Neural cell (in vitro differentiated cells): ENCODE measurements at regions not wholly inside any gene's neighbourhood (a gene's known extent, or its start where the extent isn't known, plus 50 kb on each side); places are given as distances from the start of the nearest gene placed in this dataset.
"Not testable (repeated sequence)": the region's sequence is repeated elsewhere in the genome, so short reads cannot be mapped to it uniquely, and the experiment has no call there.

Source experiments
- CTCF ChIP-seq: fragments of 450-650 bp; IDR thresholded peaks from 2 replicates; pipeline ENCODE4 v1.5.1; 2014; ENCODE audit warnings: antibody characterized with exemption, mild to moderate bottlenecking, moderate library complexity; ENCODE audit not compliant: poor library complexity, severe bottlenecking
- EP300 ChIP-seq: fragments of 450-650 bp; conservative IDR thresholded peaks from 2 replicates; pipeline ENCODE4 v1.6.1; 2014; ENCODE audit warnings: antibody characterized with exemption, mild to moderate bottlenecking, moderate library complexity; ENCODE audit not compliant: poor library complexity, severe bottlenecking
- EZH2 ChIP-seq: fragments of 200-600, 300-800 bp; shearing (Covaris generic), sonication (generic); IDR thresholded peaks from 2 replicates; pipeline ENCODE4 v1.6.1; 2014; ENCODE audit warnings: antibody characterized with exemption, low read length, borderline replicate concordance, mild to moderate bottlenecking; ENCODE audit not compliant: insufficient read depth, poor library complexity, severe bottlenecking
- MXI1 ChIP-seq: fragments of 450-650 bp; conservative IDR thresholded peaks from 2 replicates; pipeline ENCODE4 v1.6.1; 2014; ENCODE audit warnings: antibody characterized with exemption, mild to moderate bottlenecking; ENCODE audit not compliant: poor library complexity, severe bottlenecking
- POLR2AphosphoS5 ChIP-seq: IDR thresholded peaks from 2 replicates; pipeline ENCODE4 v1.6.1; 2012
- RAD21 ChIP-seq: fragments of 450-650 bp; conservative IDR thresholded peaks from 2 replicates; pipeline ENCODE4 v1.6.1; 2014; ENCODE audit warnings: antibody characterized with exemption, mild to moderate bottlenecking, moderate library complexity
- REST ChIP-seq: IDR thresholded peaks from 2 replicates; pipeline ENCODE4 v1.6.1; 2012; ENCODE audit warnings: borderline replicate concordance
- SMC3 ChIP-seq: fragments of 450-650 bp; conservative IDR thresholded peaks from 2 replicates; pipeline ENCODE4 v1.6.1; 2014; ENCODE audit warnings: antibody characterized with exemption, mild to moderate bottlenecking, moderate library complexity; ENCODE audit not compliant: poor library complexity
- TAF1 ChIP-seq: IDR thresholded peaks from 2 replicates; pipeline ENCODE4 v1.6.1; 2012; ENCODE audit warnings: low read depth

GRCh38 chrX:98240061-98240460 is 1356.4 kb downstream of the RPA4 start:
- TF ChIP-seq CTCF, REST, POLR2AphosphoS5, RAD21, EZH2, EP300, SMC3, TAF1, MXI1: not testable (repeated sequence)
